GM12878 (cell line): ENCODE measurements at regions not wholly inside any gene's neighbourhood (a gene's known extent, or its start where the extent isn't known, plus 50 kb on each side); places are given as distances from the start of the nearest gene placed in this dataset.

Experiments
- ATAC-seq: fragments of 200-7000 bp; cut with Tn5 transposase; 3 replicates; pipeline ENCODE4 v1.9.1; 2020; ENCODE audit warnings: mild to moderate bottlenecking, moderate library complexity
- BruUV-seq: library from RNA; stranded (reverse); fragments of 400-500 nt; replicated peaks from 2 replicates; lab custom pipeline; 2021; lab: Mats Ljungman, UMichigan
- CTCF ChIA-PET: fragments of 300-600 bp; sonication (Branson Sonifier 250); formaldehyde crosslinking; extraction: SDS; loops from one replicate; lab custom pipeline; 2021; ENCODE audit warnings: inconsistent platforms; lab: Yijun Ruan, JAX
- POLR2A ChIA-PET: fragments of 350-600 bp; formaldehyde crosslinking; extraction: SDS; loops from one replicate; lab custom pipeline; 2021; ENCODE audit warnings: inconsistent platforms; lab: Charles Lee
- RAD21 ChIA-PET: fragments of 300-600 bp; sonication (Branson Sonifier 250); formaldehyde crosslinking; loops from one replicate; lab custom pipeline; 2023; ENCODE audit warnings: antibody characterized with exemption; ENCODE audit not compliant: unreplicated experiment; lab: Charles Lee
- SMC1A ChIA-PET: fragments of 300-600 bp; sonication (Branson Sonifier 250); formaldehyde crosslinking; loops from one replicate; lab custom pipeline; 2023; ENCODE audit not compliant: unreplicated experiment, uncharacterized antibody; lab: Charles Lee
- DNase-seq: peaks from one replicate; pipeline ENCODE4 v3.0.0-alpha.2; 2011; ENCODE audit warnings: low read depth, low spot score
- FAIRE-seq: peaks from 3 replicates; lab custom pipeline; 2011; peaks lifted over from hg19 to GRCh38; lab: Jason Lieb, UNC
- H2AFZ ChIP-seq: 2 replicates; pipeline ENCODE4 v1.6.0; 2011; ENCODE audit warnings: low read depth, low read length, control low read depth; ENCODE audit not compliant: control insufficient read depth
- H3K27ac ChIP-seq: 2 replicates; pipeline ENCODE4 v1.5.1; 2011; ENCODE audit warnings: control low read depth; ENCODE audit not compliant: control insufficient read depth, insufficient read depth
- H3K27me3 ChIP-seq, 2 experiments: replicated peaks in 1 of 2; 2 replicates each; pipeline versions ENCODE4 v1.6.0 to v1.6.1; 2011; ENCODE audit warnings: low read length in 1 of 2; ENCODE audit not compliant: control insufficient read depth in 2 of 2, insufficient read depth in 2 of 2
- H3K36me3 ChIP-seq, 2 experiments: 2 replicates each; pipeline ENCODE4 v1.5.1; 2011; ENCODE audit warnings: low read length in 1 of 2; ENCODE audit not compliant: control insufficient read depth in 2 of 2, insufficient read depth in 2 of 2
- H3K4me1 ChIP-seq: 2 replicates; pipeline ENCODE4 v1.6.1; 2011; ENCODE audit warnings: mild to moderate bottlenecking, low read length, moderate library complexity, mixed read lengths; ENCODE audit not compliant: control insufficient read depth, insufficient read depth
- H3K4me2 ChIP-seq: 2 replicates; pipeline ENCODE4 v1.6.0; 2011; ENCODE audit warnings: control low read depth; ENCODE audit not compliant: control insufficient read depth, insufficient read depth
- H3K4me3 ChIP-seq: fragments of 200-600 bp; sonication (generic); 2 replicates; pipeline ENCODE4 v1.5.1; 2016
- H3K79me2 ChIP-seq: 2 replicates; pipeline ENCODE4 v1.6.0; 2011; ENCODE audit warnings: low read length; ENCODE audit not compliant: control insufficient read depth, insufficient read depth
- H3K9ac ChIP-seq: 2 replicates; pipeline ENCODE4 v1.8.0; 2011; ENCODE audit warnings: low read length, control low read depth, mixed read lengths; ENCODE audit not compliant: control insufficient read depth, insufficient read depth
- H3K9me3 ChIP-seq: replicated peaks from 3 replicates; pipeline ENCODE4 v1.5.1; 2011; ENCODE audit warnings: mild to moderate bottlenecking, low read length; ENCODE audit not compliant: control insufficient read depth, insufficient read depth
- H4K20me1 ChIP-seq: 2 replicates; pipeline ENCODE4 v1.6.0; 2011; ENCODE audit not compliant: control insufficient read depth, insufficient read depth
- CBFB ChIP-seq: IDR thresholded peaks from 2 replicates; pipeline ENCODE4 v1.6.1; 2016; ENCODE audit warnings: antibody characterized with exemption, low read depth
- CREM ChIP-seq: IDR thresholded peaks from 2 replicates; pipeline ENCODE4 v1.6.1; 2014; ENCODE audit warnings: antibody characterized with exemption, low read depth
- EED ChIP-seq: sonication (generic); IDR thresholded peaks from 2 replicates; pipeline ENCODE4 v1.6.1; 2016; ENCODE audit warnings: antibody characterized with exemption, low read depth
- IKZF1 ChIP-seq: fragments of 450-650 bp; conservative IDR thresholded peaks from 2 replicates; pipeline ENCODE4 v1.6.1; 2017; ENCODE audit warnings: antibody characterized with exemption, mild to moderate bottlenecking
- PAX5 ChIP-seq: IDR thresholded peaks from 2 replicates; pipeline ENCODE4 v1.6.1; 2011; ENCODE audit warnings: low read depth, low read length, borderline replicate concordance
- RAD51 ChIP-seq: fragments of 450-650 bp; IDR thresholded peaks from 2 replicates; pipeline ENCODE4 v1.6.1; 2016; ENCODE audit warnings: moderate library complexity, mild to moderate bottlenecking, inconsistent platforms
- RELA ChIP-seq: fragments of 450-650 bp; IDR thresholded peaks from 2 replicates; pipeline ENCODE4 v1.8.0; 2014; ENCODE audit warnings: borderline replicate concordance; ENCODE audit not compliant: partially characterized antibody
- SUZ12 ChIP-seq: fragments of 200-600 bp; sonication (generic); IDR thresholded peaks from one replicate; pipeline ENCODE4 v1.6.1; 2018; ENCODE audit warnings: antibody characterized with exemption, mild to moderate bottlenecking; ENCODE audit not compliant: unreplicated experiment
- TBL1XR1 ChIP-seq: IDR thresholded peaks from 2 replicates; pipeline ENCODE4 v1.6.1; 2012; ENCODE audit warnings: low read depth, low read length, improper control_type of control experiment
- TCF7 ChIP-seq: IDR thresholded peaks from 2 replicates; pipeline ENCODE4 v1.6.1; 2014; ENCODE audit warnings: antibody characterized with exemption, borderline replicate concordance
- YBX1 ChIP-seq: fragments of 450-650 bp; IDR thresholded peaks from 2 replicates; pipeline ENCODE4 v1.6.1; 2016; ENCODE audit warnings: antibody characterized with exemption
- ZBTB33 ChIP-seq: fragments of 450-650 bp; IDR thresholded peaks from 2 replicates; pipeline ENCODE4 v1.6.1; 2017; ENCODE audit warnings: mild to moderate bottlenecking
- WGBS: methylation state at CpG from one replicate; pipeline ENCODE4 v1.1.6; 2016; ENCODE audit warnings: low lambda C conversion rate; ENCODE audit not compliant: insufficient replicate concordance, insufficient coverage; ENCODE audit errors: missing lambda C conversion rate; 5-methylcytosine and 5-hydroxymethylcytosine counted together
- in situ Hi-C: fragments of 300-500 bp; cut with MboI; formaldehyde crosslinking; loops from 9 replicates; pipeline ENCODE4 v1.14.3; 2018; ENCODE audit warnings: mixed read lengths
- intact Hi-C: fragments of 100-400 bp; cut with micrococcal nuclease; formaldehyde crosslinking; loops from one replicate; pipeline ENCODE4 v1.14.2; 2022; ENCODE audit not compliant: unreplicated experiment

GRCh38 chr10:3544561-3544960 lies 240.4 kb downstream of the KLF6 start:
- in situ Hi-C loops (no loop called here), intact Hi-C loops (no loop called here)
- no peaks in the 10 kb centered on the region for H3K79me2 ChIP-seq
- ChIA-PET RAD21 (no interaction called here), SMC1A (no interaction called here), POLR2A (no interaction called here), CTCF (no interaction called here)
- H3K9me3 ChIP-seq: no peaks in the 10 kb centered on the region
- WGBS: 46% methylated on average over 4 of the region's 4 CpGs
- no peak overlapping the region for H3K27ac ChIP-seq
- no TSS peak for BruUV-seq
- no peak for FAIRE-seq
- no peaks in the 10 kb centered on the region for H4K20me1 ChIP-seq
- ATAC-seq: no peak
- no peaks in the 10 kb centered on the region for H3K36me3 ChIP-seq
- H3K4me1 ChIP-seq: no peaks in the 10 kb centered on the region
- no peak for TF ChIP-seq TCF7
- no peak for TF ChIP-seq YBX1
- TF ChIP-seq IKZF1: no peak
- no peak for TF ChIP-seq ZBTB33
- TF ChIP-seq EED: no peak
- no peak for TF ChIP-seq TBL1XR1
- no peak for TF ChIP-seq SUZ12
- no peak for TF ChIP-seq RAD51
- no peak for TF ChIP-seq RELA
- no peak for TF ChIP-seq CBFB
- no peak for TF ChIP-seq CREM
- no peak for TF ChIP-seq PAX5
- no peaks in the 10 kb centered on the region; a peak in 2 of 4 replicates for H3K27me3 ChIP-seq
- no peak overlapping the region for H3K9ac ChIP-seq
- H3K4me3 ChIP-seq: no peak overlapping the region
- no peak overlapping the region for H3K4me2 ChIP-seq
- no peak overlapping the region for H2AFZ ChIP-seq
- DNase-seq: no peak
